HepG2 (cell line): ENCODE measurements at regions not wholly inside any gene's neighbourhood (a gene's known extent, or its start where the extent isn't known, plus 50 kb on each side); places are given as distances from the start of the nearest gene placed in this dataset.

Source experiments
- BRF2 ChIP-seq: sonication (generic); formaldehyde crosslinking; IDR thresholded peaks from 2 replicates; pipeline ENCODE4 v1.8.1; 2022; ENCODE audit warnings: mild to moderate bottlenecking, missing genetic modification reagents
- CBFB ChIP-seq: sonication (generic); formaldehyde crosslinking; IDR thresholded peaks from 2 replicates; pipeline ENCODE4 v1.4.0; 2020; ENCODE audit warnings: missing genetic modification reagents
- CTCF ChIP-seq: sonication (generic); formaldehyde crosslinking; IDR thresholded peaks from 2 replicates; pipeline ENCODE4 v1.5.0; 2020; ENCODE audit warnings: mild to moderate bottlenecking, missing genetic modification reagents, moderate library complexity
- DMAP1 ChIP-seq: IDR thresholded peaks from 2 replicates; pipeline ENCODE4 v1.6.1; 2016
- FOXO1 ChIP-seq: sonication (generic); formaldehyde crosslinking; IDR thresholded peaks from 2 replicates; pipeline ENCODE4 v1.4.0; 2020; ENCODE audit warnings: missing genetic modification reagents
- HDAC2 ChIP-seq: sonication (generic); formaldehyde crosslinking; IDR thresholded peaks from 2 replicates; pipeline ENCODE4 v1.4.0; 2020; ENCODE audit warnings: missing genetic modification reagents
- HDAC6 ChIP-seq: fragments of 200-600 bp; sonication (generic); IDR thresholded peaks from 2 replicates; pipeline ENCODE4 v1.7.0; 2017; ENCODE audit warnings: mild to moderate bottlenecking, antibody characterized with exemption, low read length, low read depth
- HHEX ChIP-seq: IDR thresholded peaks from 2 replicates; pipeline ENCODE4 v1.6.1; 2016; ENCODE audit warnings: control low read depth
- HMG20A ChIP-seq: IDR thresholded peaks from 2 replicates; pipeline ENCODE4 v1.6.1; 2016; ENCODE audit warnings: borderline replicate concordance
- HNF4A ChIP-seq: sonication (generic); formaldehyde crosslinking; IDR thresholded peaks from 2 replicates; pipeline ENCODE4 v1.4.0; 2020; ENCODE audit warnings: missing genetic modification reagents
- HOXA3 ChIP-seq: sonication (generic); formaldehyde crosslinking; IDR thresholded peaks from 2 replicates; pipeline ENCODE4 v1.5.0; 2020; ENCODE audit warnings: missing genetic modification reagents
- IKZF5 ChIP-seq: IDR thresholded peaks from 2 replicates; pipeline ENCODE4 v1.6.1; 2018; ENCODE audit warnings: missing genetic modification reagents, mild to moderate bottlenecking, missing compliant biosample characterization
- KLF15 ChIP-seq: sonication (generic); formaldehyde crosslinking; IDR thresholded peaks from 2 replicates; pipeline ENCODE4 v1.8.1; 2023; ENCODE audit warnings: borderline replicate concordance, mild to moderate bottlenecking, inconsistent platforms, missing genetic modification reagents, mixed read lengths
- MAZ ChIP-seq, 2 experiments: sonication (generic) in 1 of 2; formaldehyde crosslinking in 1 of 2; IDR thresholded peaks; 2 replicates each; pipeline versions ENCODE4 v1.5.0 to v1.6.1; 2012 to 2020; ENCODE audit warnings: low read depth in 2 of 2, mild to moderate bottlenecking in 2 of 2, borderline replicate concordance in 1 of 2, improper control_type of control experiment in 1 of 2, low read length in 1 of 2, missing genetic modification reagents in 1 of 2, moderate library complexity in 1 of 2
- MED8 ChIP-seq: sonication (generic); formaldehyde crosslinking; IDR thresholded peaks from 2 replicates; pipeline ENCODE4 v1.8.1; 2023; ENCODE audit warnings: mild to moderate bottlenecking, missing genetic modification reagents; ENCODE audit not compliant: insufficient replicate concordance
- NCOA5 ChIP-seq: sonication (generic); formaldehyde crosslinking; IDR thresholded peaks from 2 replicates; pipeline ENCODE4 v1.4.0; 2020; ENCODE audit warnings: missing genetic modification reagents
- ONECUT2 ChIP-seq: sonication (generic); formaldehyde crosslinking; IDR thresholded peaks from 2 replicates; pipeline ENCODE4 v1.4.0; 2020; ENCODE audit warnings: missing genetic modification reagents
- RCOR2 ChIP-seq: IDR thresholded peaks from 2 replicates; pipeline ENCODE4 v1.6.1; 2016; ENCODE audit warnings: missing biosample characterization, missing genetic modification reagents
- RXRB ChIP-seq: IDR thresholded peaks from 2 replicates; pipeline ENCODE4 v1.6.1; 2016; ENCODE audit warnings: borderline replicate concordance, missing genetic modification reagents, missing compliant biosample characterization
- TFE3 ChIP-seq: IDR thresholded peaks from 2 replicates; pipeline ENCODE4 v1.6.1; 2016
- THAP7 ChIP-seq: sonication (generic); formaldehyde crosslinking; IDR thresholded peaks from 2 replicates; pipeline ENCODE4 v1.8.1; 2023; ENCODE audit warnings: mild to moderate bottlenecking, missing genetic modification reagents
- ZBTB1 ChIP-seq: sonication (generic); formaldehyde crosslinking; IDR thresholded peaks from 2 replicates; pipeline ENCODE4 v1.4.0; 2020; ENCODE audit warnings: missing genetic modification reagents, borderline replicate concordance
- ZBTB20 ChIP-seq: sonication (generic); formaldehyde crosslinking; IDR thresholded peaks from 2 replicates; pipeline ENCODE4 v1.8.1; 2023; ENCODE audit warnings: missing genetic modification reagents, low read depth, mild to moderate bottlenecking, borderline replicate concordance
- ZBTB7B ChIP-seq: sonication (generic); formaldehyde crosslinking; IDR thresholded peaks from 2 replicates; pipeline ENCODE4 v1.4.0; 2020; ENCODE audit warnings: missing genetic modification reagents
- ZFP36L1 ChIP-seq: sonication (generic); formaldehyde crosslinking; IDR thresholded peaks from 2 replicates; pipeline ENCODE4 v1.8.0; 2022; ENCODE audit warnings: mild to moderate bottlenecking, missing genetic modification reagents, moderate library complexity
- ZMYM2 ChIP-seq: sonication (generic); formaldehyde crosslinking; IDR thresholded peaks from 2 replicates; pipeline ENCODE4 v1.8.0; 2022; ENCODE audit warnings: mild to moderate bottlenecking, missing genetic modification reagents
- ZNF7 ChIP-seq: IDR thresholded peaks from 2 replicates; pipeline ENCODE4 v1.6.1; 2016; ENCODE audit warnings: missing biosample characterization, missing genetic modification reagents

GRCh38 chr12:46579474-46579873, 206.9 kb upstream of the SLC38A2 start (continued):
- TF ChIP-seq ZBTB1 (CRISPR knock-in tag), result no peak
- peak; percentile 41; the same call in 1 of the 2 replicates for TF ChIP-seq HHEX (CRISPR knock-in tag)
- TF ChIP-seq MED8 (CRISPR knock-in tag), result peak; percentile 17
- peak; percentile 76 for TF ChIP-seq HDAC2 (CRISPR knock-in tag)
- TF ChIP-seq HOXA3 (CRISPR knock-in tag), result peak; percentile 46; the same call in 1 of the 2 replicates
- peak; percentile 80 for TF ChIP-seq FOXO1 (CRISPR knock-in tag)
- TF ChIP-seq DMAP1, result no peak
- no peak for TF ChIP-seq NCOA5 (CRISPR knock-in tag)
- TF ChIP-seq IKZF5 (CRISPR knock-in tag), result peak; percentile 91
- no peak for TF ChIP-seq ZFP36L1 (CRISPR knock-in tag)
- TF ChIP-seq ONECUT2, result peak; percentile 78
- no peak for TF ChIP-seq MAZ (IDR thresholded peaks at IDR 0.05; ENCODE audit: borderline replicate concordance, low read depth, low read length)
- 0 out of 2 replicates have a peak, but pooled peaks have one; percentile 18 for TF ChIP-seq MAZ (CRISPR knock-in tag; IDR thresholded peaks at IDR 0.05; ENCODE audit: low read depth)
- TF ChIP-seq ZNF7 (CRISPR knock-in tag), result 0 out of 2 replicates have a peak, but pooled peaks have one; percentile 28
- peak; percentile 78 for TF ChIP-seq HMG20A
- 0 out of 2 replicates have a peak, but pooled peaks have one; percentile 21 for TF ChIP-seq ZBTB7B
- TF ChIP-seq RXRB, result peak; percentile 68
- peak; percentile 73; the same call in 1 of the 2 replicates for TF ChIP-seq ZBTB20 (CRISPR knock-in tag)
- TF ChIP-seq ZMYM2 (CRISPR knock-in tag), result peak; percentile 75
- peak; percentile 71 for TF ChIP-seq RCOR2
- TF ChIP-seq KLF15 (CRISPR knock-in tag), result no peak
- TF ChIP-seq CTCF (CRISPR knock-in tag), result no peak
- 0 out of 2 replicates have a peak, but pooled peaks have one; percentile 17 for TF ChIP-seq CBFB (CRISPR knock-in tag)
- no peak for TF ChIP-seq BRF2
- TF ChIP-seq HNF4A (CRISPR knock-in tag), result peak; percentile 81
- peak; percentile 86 for TF ChIP-seq TFE3
- no peak for TF ChIP-seq THAP7 (CRISPR knock-in tag)
- TF ChIP-seq HDAC6, result no peak
